Immature natural killer cell (primary cell): ENCODE measurements at regions not wholly inside any gene's neighbourhood (a gene's known extent, or its start where the extent isn't known, plus 50 kb on each side); places are given as distances from the start of the nearest gene placed in this dataset.
A peak's percentile ranks its signal among the peaks of the same experiment; 100 is the strongest.
"Not testable (repeated sequence)": the region's sequence is repeated elsewhere in the genome, so short reads cannot be mapped to it uniquely, and the experiment has no call there.

Source experiments
- DNase-seq, 3 donors: peaks; one replicate each; pipeline ENCODE4 v3.0.0; 2022; ENCODE audit warnings: mixed read lengths in 1 of 3
- H3K27ac Mint-ChIP-seq, 6 donors: one replicate each; pipeline ENCODE4 v1.8.0; 2020; ENCODE audit warnings: mixed read lengths in 6 of 6, mild to moderate bottlenecking in 5 of 6, inconsistent platforms in 4 of 6, moderate library complexity in 3 of 6
- H3K27me3 Mint-ChIP-seq, 3 donors: one replicate each; pipeline ENCODE4 v1.8.0; 2020 to 2021; ENCODE audit warnings: low read depth in 3 of 3, mild to moderate bottlenecking in 3 of 3, mixed read lengths in 3 of 3, moderate library complexity in 3 of 3, inconsistent platforms in 1 of 3
- H3K36me3 Mint-ChIP-seq, 3 donors: one replicate each; pipeline ENCODE4 v1.8.0; 2020; ENCODE audit warnings: mixed read lengths in 3 of 3, inconsistent platforms in 2 of 3, mild to moderate bottlenecking in 2 of 3
- H3K4me1 Mint-ChIP-seq, 2 donors: one replicate each; pipeline ENCODE4 v1.8.0; 2020; ENCODE audit warnings: inconsistent platforms in 2 of 2, mild to moderate bottlenecking in 2 of 2, mixed read lengths in 2 of 2, moderate library complexity in 1 of 2
- H3K4me3 Mint-ChIP-seq, 5 donors: one replicate each; pipeline ENCODE4 v1.8.0; 2020; ENCODE audit warnings: mild to moderate bottlenecking in 5 of 5, mixed read lengths in 5 of 5, inconsistent platforms in 3 of 5, moderate library complexity in 3 of 5
- H3K9me3 Mint-ChIP-seq, 6 donors: one replicate each; pipeline ENCODE4 v1.8.0; 2020; ENCODE audit warnings: mild to moderate bottlenecking in 6 of 6, mixed read lengths in 6 of 6, inconsistent platforms in 4 of 6, moderate library complexity in 3 of 6

- H3K27me3 Mint-ChIP-seq, result peaks cover 0 to 4% (median 3%) of the 10 kb centered on the region in 3 donors
Observed at GRCh38 chr12:89775986-89776365, 67.3 kb upstream of the ATP2B1 start.

GRCh38 chr12:89775063-89775985, 66.7 kb upstream of the ATP2B1 start:
- Mint-ChIP-seq H3K36me3 (peaks cover 0 to 4% (median 3%) of the 10 kb centered on the region in 3 donors), H3K27ac (no peak overlapping the region), H3K9me3 (peaks cover 0 to 2% (median 0%) of the 10 kb centered on the region in 6 donors), H3K4me1 (no peaks in the 10 kb centered on the region), H3K27me3 (peaks cover 2 to 4% (median 3%) of the 10 kb centered on the region in 3 donors), H3K4me3 (no peak overlapping the region)
- no peak for DNase-seq

More at GRCh38 chr12:89775986-89776365, 67.3 kb upstream of the ATP2B1 start:
- Mint-ChIP-seq H3K36me3 (peaks cover 0 to 4% (median 3%) of the 10 kb centered on the region in 3 donors), H3K4me1 (no peaks in the 10 kb centered on the region), H3K27ac (no peak overlapping the region), H3K9me3 (peaks cover 0 to 2% (median 0%) of the 10 kb centered on the region in 6 donors), H3K4me3 (no peak overlapping the region)
- DNase-seq, result no peak

GRCh38 chr12:89774645-89775044, 66.0 kb upstream of the ATP2B1 start:
- Mint-ChIP-seq H3K9me3 (peaks cover 0 to 2% (median 0%) of the 10 kb centered on the region in 6 donors), H3K36me3 (peaks cover 0 to 8% (median 3%) of the 10 kb centered on the region in 3 donors), H3K4me3 (no peak overlapping the region), H3K4me1 (no peaks in the 10 kb centered on the region), H3K27ac (no peak overlapping the region), H3K27me3 (peaks cover 2 to 4% (median 3%) of the 10 kb centered on the region in 3 donors)
- no peak for DNase-seq

- Mint-ChIP-seq H3K27ac (peak overlapping the region in 1 of 6 donors; percentile 8), H3K4me3 (no peak overlapping the region), H3K27me3 (peaks cover 0 to 2% (median 1%) of the 10 kb centered on the region in 3 donors), H3K4me1 (peaks cover 10 to 13% of the 10 kb centered on the region in 2 donors), H3K9me3 (no peaks in the 10 kb centered on the region), H3K36me3 (peaks cover 0 to 8% (median 3%) of the 10 kb centered on the region in 3 donors)
- no peak for DNase-seq
Observed at GRCh38 chr12:89770391-89770790, 61.8 kb upstream of the ATP2B1 start.

GRCh38 chr12:89769483-89769818, 60.8 kb upstream of the ATP2B1 start:
- Mint-ChIP-seq H3K27me3 (peaks cover 0 to 2% (median 1%) of the 10 kb centered on the region in 3 donors), H3K4me1 (peaks cover 15 to 21% of the 10 kb centered on the region in 2 donors), H3K27ac (no peak overlapping the region), H3K4me3 (no peak overlapping the region), H3K9me3 (no peaks in the 10 kb centered on the region), H3K36me3 (peaks cover 0 to 8% (median 3%) of the 10 kb centered on the region in 3 donors)
- no peak for DNase-seq

- peaks cover 0 to 2% (median 0%) of the 10 kb centered on the region in 3 donors for H3K27me3 Mint-ChIP-seq
- no peak for DNase-seq
- H3K27ac Mint-ChIP-seq, result peak overlapping the region in 1 of 6 donors; percentile 12
- H3K4me1 Mint-ChIP-seq, result peaks cover 17 to 21% of the 10 kb centered on the region in 2 donors
- no peaks in the 10 kb centered on the region for H3K9me3 Mint-ChIP-seq
- peaks cover 0 to 10% (median 3%) of the 10 kb centered on the region in 3 donors for H3K36me3 Mint-ChIP-seq
- H3K4me3 Mint-ChIP-seq, result no peak overlapping the region
Observed at GRCh38 chr12:89768586-89769482, 60.2 kb upstream of the ATP2B1 start.

GRCh38 chr12:89765959-89766824, 57.6 kb upstream of the ATP2B1 start:
- Mint-ChIP-seq H3K4me3 (no peak overlapping the region), H3K4me1 (peaks cover 36 to 41% of the 10 kb centered on the region in 2 donors), H3K27ac (peak overlapping the region in 3 of 6 donors; percentile 45 to 72 (median 45)), H3K27me3 (peaks cover 0 to 4% (median 2%) of the 10 kb centered on the region in 3 donors), H3K9me3 (no peaks in the 10 kb centered on the region), H3K36me3 (peaks cover 0 to 7% (median 0%) of the 10 kb centered on the region in 3 donors)
- DNase-seq, result no peak

GRCh38 chr12:89764164-89764563, 55.5 kb upstream of the ATP2B1 start:
- not testable (repeated sequence) for H3K9me3 Mint-ChIP-seq, DNase-seq, H3K27me3 Mint-ChIP-seq, H3K36me3 Mint-ChIP-seq, H3K4me3 Mint-ChIP-seq
- H3K27ac Mint-ChIP-seq, result peak overlapping the region in 4 of 6 donors; percentile 40 to 93 (median 55)
- H3K4me1 Mint-ChIP-seq, result peaks cover 49 to 62% of the 10 kb centered on the region in 2 donors

- no peaks in the 10 kb centered on the region for H3K9me3 Mint-ChIP-seq
- peaks cover 3 to 7% (median 7%) of the 10 kb centered on the region in 3 donors for H3K27me3 Mint-ChIP-seq
- DNase-seq, result peak; percentile 64 to 73 (median 67)
- H3K4me1 Mint-ChIP-seq, result peaks cover 59 to 72% of the 10 kb centered on the region in 2 donors
- H3K36me3 Mint-ChIP-seq, result peaks cover 0 to 4% (median 0%) of the 10 kb centered on the region in 3 donors
- peak overlapping the region in 3 of 5 donors; percentile 4 to 59 (median 44) for H3K4me3 Mint-ChIP-seq
- peak overlapping the region; percentile 51 to 93 (median 90) for H3K27ac Mint-ChIP-seq
Observed at GRCh38 chr12:89762498-89763170, 54.0 kb upstream of the ATP2B1 start.

GRCh38 chr12:89760783-89761182, 52.1 kb upstream of the ATP2B1 start:
- peaks cover 69 to 81% of the 10 kb centered on the region in 2 donors for H3K4me1 Mint-ChIP-seq
- peaks cover 6 to 13% (median 7%) of the 10 kb centered on the region in 3 donors for H3K27me3 Mint-ChIP-seq
- H3K27ac Mint-ChIP-seq, result peak overlapping the region; percentile 79 to 95 (median 90)
- peaks cover 0 to 4% (median 3%) of the 10 kb centered on the region in 3 donors for H3K36me3 Mint-ChIP-seq
- DNase-seq, result peak; percentile 77 to 81 (median 80)
- H3K9me3 Mint-ChIP-seq, result no peaks in the 10 kb centered on the region
- H3K4me3 Mint-ChIP-seq, result peak overlapping the region; percentile 69 to 82 (median 78)
